Tibial artery (tissue), 4 donors: ENCODE measurements at regions not wholly inside any gene's neighbourhood (a gene's known extent, or its start where the extent isn't known, plus 50 kb on each side); places are given as distances from the start of the nearest gene placed in this dataset.
"Not testable (repeated sequence)": the region's sequence is repeated elsewhere in the genome, so short reads cannot be mapped to it uniquely, and the experiment has no call there.

Experiments used
- DNase-seq, 2 donors: peaks; one replicate each; pipeline ENCODE4 v3.0.0-alpha.2; 2019
- H3K27ac ChIP-seq, 2 donors: fragments of 200-600 bp; sonication (generic) in 1 of 2; 1 replicate in 1 of 2; 2 replicates in 1 of 2; pipeline ENCODE4 v1.5.1; 2018 to 2019; ENCODE audit warnings: mild to moderate bottlenecking in 1 of 2
- H3K27me3 ChIP-seq, 2 donors: fragments of 200-600 bp; sonication (generic) in 1 of 2; one replicate each; pipeline versions ENCODE4 v1.5.1 to v1.6.0; 2016 to 2019
- H3K36me3 ChIP-seq, 3 donors: fragments of 200-600 bp; sonication (generic) in 2 of 3; one replicate each; pipeline ENCODE4 v1.5.1; 2016 to 2019; ENCODE audit warnings: mild to moderate bottlenecking in 2 of 3
- H3K4me1 ChIP-seq, 4 donors: fragments of 200-600 bp; sonication (generic) in 2 of 4; 1 replicate in 3 of 4; 2 replicates in 1 of 4; pipeline ENCODE4 v1.5.1; 2016 to 2019
- H3K4me3 ChIP-seq, 2 donors: fragments of 200-600 bp; sonication (generic) in 1 of 2; 1 replicate in 1 of 2; 2 replicates in 1 of 2; pipeline ENCODE4 v1.5.1; 2018 to 2019; ENCODE audit warnings: mild to moderate bottlenecking in 2 of 2
- H3K9me3 ChIP-seq, 3 donors: fragments of 200-600 bp; sonication (generic) in 1 of 3; one replicate each; pipeline ENCODE4 v1.5.1; 2016 to 2019
- CTCF ChIP-seq, 2 experiments: fragments of 200-600 bp in 1 of 2; fragments of 450-650 bp in 1 of 2; IDR thresholded peaks; one replicate each; pipeline ENCODE4 v1.5.1; 2017 to 2019; ENCODE audit warnings: antibody characterized with exemption in 2 of 2, mild to moderate bottlenecking in 1 of 2, moderate library complexity in 1 of 2
- intact Hi-C: fragments of 100-400 bp; cut with DNase I; formaldehyde crosslinking; loops from one replicate; pipeline ENCODE4 v1.15.0; 2023; ENCODE audit warnings: low total_unique reads

GRCh38 chr7:19290066-19290465 is 144.8 kb upstream of the FERD3L start:
- no peaks in the 10 kb centered on the region for H3K27me3 ChIP-seq
- H3K36me3 ChIP-seq = no peaks in the 10 kb centered on the region
- H3K4me1 ChIP-seq = peaks cover 0 to 20% (median 4%) of the 10 kb centered on the region in 4 donors
- intact Hi-C loops = no loop called here
- no peaks in the 10 kb centered on the region for H3K9me3 ChIP-seq
- no peak overlapping the region for H3K4me3 ChIP-seq
- no peak overlapping the region for H3K27ac ChIP-seq
- DNase-seq = no peak
- TF ChIP-seq CTCF (IDR thresholded peaks at IDR 0.05) = no peak

GRCh38 chr7:19284596-19285300 is 139.5 kb upstream of the FERD3L start:
- Histone ChIP-seq H3K4me3 (no peak overlapping the region), H3K27me3 (no peaks in the 10 kb centered on the region), H3K9me3 (peaks cover 0 to 2% (median 1%) of the 10 kb centered on the region in 3 donors), H3K27ac (no peak overlapping the region), H3K36me3 (no peaks in the 10 kb centered on the region), H3K4me1 (no peaks in the 10 kb centered on the region)
- intact Hi-C loops = no loop called here
- no peak for DNase-seq
- no peak for TF ChIP-seq CTCF (IDR thresholded peaks at IDR 0.05)

- intact Hi-C loops = no loop called here
- no peak overlapping the region for H3K27ac ChIP-seq
- TF ChIP-seq CTCF (IDR thresholded peaks at IDR 0.05) = no peak
- H3K4me3 ChIP-seq = no peak overlapping the region
- no peaks in the 10 kb centered on the region for H3K4me1 ChIP-seq
- H3K27me3 ChIP-seq = no peaks in the 10 kb centered on the region
- H3K9me3 ChIP-seq = peaks cover 0 to 6% (median 4%) of the 10 kb centered on the region in 3 donors
- no peaks in the 10 kb centered on the region for H3K36me3 ChIP-seq
- DNase-seq = no peak
Observed at GRCh38 chr7:19284136-19284535, 138.9 kb upstream of the FERD3L start.

GRCh38 chr7:19275000-19275399 is 129.8 kb upstream of the FERD3L start:
- H3K27me3 ChIP-seq = no peaks in the 10 kb centered on the region
- intact Hi-C loops = no loop called here

GRCh38 chr7:19272329-19272728 is 127.1 kb upstream of the FERD3L start:
- H3K27me3 ChIP-seq, H3K27ac ChIP-seq, H3K36me3 ChIP-seq, DNase-seq, H3K9me3 ChIP-seq, H3K4me1 ChIP-seq, H3K4me3 ChIP-seq, intact Hi-C loops: not testable (repeated sequence)

More at GRCh38 chr7:19275000-19275399, 129.8 kb upstream of the FERD3L start:
- H3K36me3 ChIP-seq = no peaks in the 10 kb centered on the region
- no peak overlapping the region for H3K4me3 ChIP-seq
- no peak for DNase-seq
- no peak overlapping the region for H3K27ac ChIP-seq
- TF ChIP-seq CTCF (IDR thresholded peaks at IDR 0.05) = no peak
- peaks cover 0 to 12% (median 4%) of the 10 kb centered on the region in 3 donors for H3K9me3 ChIP-seq
- no peaks in the 10 kb centered on the region for H3K4me1 ChIP-seq

GRCh38 chr7:19269301-19269700 is 124.1 kb upstream of the FERD3L start:
- no peak overlapping the region for H3K27ac ChIP-seq
- H3K9me3 ChIP-seq = no peaks in the 10 kb centered on the region
- H3K4me3 ChIP-seq = no peak overlapping the region
- H3K36me3 ChIP-seq = no peaks in the 10 kb centered on the region
- intact Hi-C loops = no loop called here
- no peaks in the 10 kb centered on the region for H3K4me1 ChIP-seq
- no peaks in the 10 kb centered on the region for H3K27me3 ChIP-seq
- no peak for TF ChIP-seq CTCF (IDR thresholded peaks at IDR 0.05)
- no peak for DNase-seq
